ENCODE measurements at regions not wholly inside any gene's neighbourhood (a gene's known extent, or its start where the extent isn't known, plus 50 kb on each side); places are given as distances from the start of the nearest gene placed in this dataset.
"Not testable (repeated sequence)": the region's sequence is repeated elsewhere in the genome, so short reads cannot be mapped to it uniquely, and the experiment has no call there.

DNA sequence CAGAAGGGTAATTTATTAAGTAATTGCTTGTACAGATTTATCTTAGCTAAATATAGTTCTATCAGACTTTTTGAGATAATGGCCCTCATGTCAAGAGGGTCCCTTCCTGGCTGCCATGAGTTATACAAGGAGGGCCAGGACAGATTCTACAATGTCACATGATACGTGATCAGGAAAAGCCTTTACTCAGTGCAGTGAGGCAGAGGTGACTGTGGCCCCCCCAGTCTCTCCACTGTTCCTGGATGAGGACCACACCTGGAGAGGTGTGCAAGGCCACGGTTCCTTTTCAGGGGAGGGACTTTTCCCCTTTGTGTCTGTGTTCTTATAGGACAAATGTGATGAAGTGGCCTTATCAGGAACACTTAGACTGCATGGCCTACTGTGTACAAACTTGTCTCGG, 54.3 kb upstream of the LRCH1 start:
- no peak for DNase-seq

DNA sequence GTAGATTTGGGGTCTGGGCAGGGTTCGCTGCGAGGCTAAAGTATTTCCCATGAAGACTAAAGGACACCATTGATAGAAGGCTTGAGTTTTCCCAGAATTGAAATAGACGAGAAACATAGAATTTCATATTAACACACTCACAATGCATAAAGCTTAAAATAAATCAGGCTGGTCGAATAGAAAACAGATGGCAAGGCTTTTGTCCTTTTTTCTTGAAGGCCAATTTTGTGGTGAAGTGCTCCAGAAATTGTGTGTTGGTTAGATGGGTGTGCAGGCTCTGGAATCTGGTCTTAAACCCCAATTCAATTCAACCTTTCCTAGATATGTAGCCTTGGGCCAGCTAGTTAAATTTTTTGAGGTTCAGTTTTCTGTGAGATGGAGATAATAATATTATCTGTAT, 56.9 kb upstream of the LRCH1 start:
- DNase-seq = no peak

- DNase-seq = no peak
These were observed 57.3 kb upstream of the LRCH1 start for GRCh38 chr13:46495651-46496050.

DNA sequence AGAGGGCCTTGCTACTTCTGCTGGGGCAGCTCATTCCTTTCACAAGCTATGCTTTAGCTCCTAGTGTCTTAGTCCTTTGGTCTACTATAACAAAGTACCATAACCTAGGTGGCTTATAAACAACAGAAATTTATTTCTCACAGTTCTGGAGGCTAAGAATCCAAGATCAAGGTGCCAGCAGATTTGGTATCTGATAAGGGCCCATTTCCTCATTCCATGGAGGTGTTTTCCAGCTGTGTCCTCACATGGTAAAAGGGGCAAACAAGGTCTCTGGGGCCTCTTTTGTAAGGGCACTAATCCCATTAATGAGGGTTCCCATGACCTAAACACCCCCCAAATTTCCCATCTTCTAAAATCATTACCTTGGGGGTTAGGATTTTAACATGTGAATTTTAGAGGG, 57.9 kb upstream of the LRCH1 start:
- DNase-seq = no peak

- DNase-seq = peak; percentile 36
These were observed 60.0 kb upstream of the LRCH1 start for GRCh38 chr13:46492946-46493345.

GRCh38 chr13:46491641-46492040, 61.3 kb upstream of the LRCH1 start:
- DNase-seq = no peak

DNA sequence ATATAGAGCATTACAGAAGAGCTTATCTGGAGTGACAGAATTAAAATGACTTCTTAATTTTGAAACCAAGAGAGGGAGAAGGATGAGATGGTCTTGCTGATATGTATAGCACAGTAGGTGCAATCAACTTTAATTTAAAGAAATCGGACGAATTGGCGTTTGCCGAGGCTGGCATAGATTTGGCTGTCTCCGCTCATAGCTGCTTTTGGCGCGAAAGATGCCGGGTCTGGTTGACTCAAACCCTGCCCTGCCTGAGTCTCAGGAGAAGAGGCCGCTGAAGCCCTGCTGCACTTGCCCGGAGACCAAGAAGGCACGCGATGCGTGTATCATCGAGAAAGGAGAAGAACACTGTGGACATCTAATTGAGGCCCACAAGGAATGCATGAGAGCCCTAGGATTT, 62.3 kb upstream of the LRCH1 start:
- not testable (repeated sequence) for DNase-seq

DNA sequence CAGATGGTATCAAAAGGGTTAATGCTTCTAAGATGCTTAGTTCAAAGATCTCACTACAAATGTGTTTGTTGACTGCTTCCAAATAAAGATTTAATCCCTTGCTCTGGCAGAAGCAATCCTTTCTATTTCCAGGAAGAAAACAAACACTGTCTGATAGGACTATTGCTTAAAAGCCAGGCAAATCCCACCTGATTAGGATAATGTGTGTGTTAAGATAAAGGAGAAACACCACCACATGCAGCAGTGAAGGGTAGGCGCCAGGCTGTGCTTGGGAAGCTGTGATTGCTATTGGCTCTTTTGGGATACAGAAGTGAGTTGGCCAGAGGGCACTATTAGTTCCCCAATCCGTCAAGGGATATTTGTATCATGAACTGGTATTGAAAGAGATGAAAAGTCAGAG, 62.8 kb upstream of the LRCH1 start:
- no peak for DNase-seq

GRCh38 chr13:46489586-46490023, 63.4 kb upstream of the LRCH1 start:
- DNase-seq = no peak

- no peak for DNase-seq
These were observed 65.2 kb upstream of the LRCH1 start for GRCh38 chr13:46487748-46488147.

GRCh38 chr13:46486270-46486669, 66.7 kb upstream of the LRCH1 start:
- DNase-seq = no peak

DNA sequence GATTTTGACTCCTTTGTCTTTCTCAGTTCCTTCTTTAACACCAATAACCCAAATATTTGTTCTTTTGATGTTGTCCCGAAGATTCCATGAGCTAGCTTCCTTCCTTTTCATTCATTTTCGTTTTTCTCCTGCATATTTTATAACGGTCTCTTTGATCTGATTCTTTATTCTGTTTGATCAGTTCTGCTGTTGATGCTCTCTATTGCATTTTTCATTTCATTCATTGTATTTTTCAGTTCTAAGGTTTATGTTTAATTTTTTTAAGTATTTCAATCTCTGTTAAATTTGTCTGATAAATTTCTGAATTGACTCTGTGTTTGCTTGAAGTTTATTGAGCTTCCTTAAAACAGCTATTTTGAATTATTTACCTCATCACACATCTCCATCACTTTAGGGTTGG, 68.4 kb upstream of the LRCH1 start:
- no peak for DNase-seq

GRCh38 chr13:46481166-46481565, 71.8 kb upstream of the LRCH1 start:
- DNase-seq = no peak

DNA sequence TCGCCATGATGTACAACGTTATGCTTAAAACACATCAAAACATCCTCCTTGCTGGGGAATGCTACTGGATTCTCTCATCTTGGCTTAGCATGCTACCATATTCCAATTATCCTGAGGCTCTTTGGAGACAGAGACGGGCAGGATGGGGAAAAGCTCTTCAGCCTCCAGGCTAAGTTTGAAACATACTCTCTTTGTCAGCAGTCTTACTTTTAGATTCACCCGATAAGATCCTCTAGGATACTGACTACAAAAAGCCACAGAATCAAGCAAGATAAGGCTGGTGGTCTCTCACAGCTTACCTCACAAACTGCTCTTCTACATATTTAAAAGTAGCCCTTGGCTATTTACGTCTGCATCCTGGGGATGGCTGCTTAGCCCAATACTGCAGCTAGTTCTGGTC, 72.8 kb upstream of the LRCH1 start:
- DNase-seq = no peak

DNA sequence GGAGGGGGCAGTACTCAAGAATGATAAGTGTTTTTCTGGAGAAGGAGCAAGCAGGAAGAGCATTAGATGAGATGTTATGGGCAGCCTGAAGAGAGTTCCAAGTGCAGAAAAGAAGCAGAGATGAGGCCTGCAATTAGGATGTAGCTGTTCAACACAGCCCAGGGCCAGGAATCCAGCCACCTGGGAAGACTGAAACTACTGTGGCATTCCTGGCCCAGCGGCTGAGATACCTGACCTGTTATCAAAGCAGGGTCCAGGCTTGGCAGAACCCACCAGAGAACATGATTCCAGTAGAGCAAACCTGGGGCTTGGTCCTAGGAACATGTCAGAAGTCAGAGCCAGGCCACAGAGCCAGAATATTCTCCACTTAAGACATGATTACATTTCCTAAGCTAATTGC, 73.3 kb upstream of the LRCH1 start:
- DNase-seq = no peak

DNA sequence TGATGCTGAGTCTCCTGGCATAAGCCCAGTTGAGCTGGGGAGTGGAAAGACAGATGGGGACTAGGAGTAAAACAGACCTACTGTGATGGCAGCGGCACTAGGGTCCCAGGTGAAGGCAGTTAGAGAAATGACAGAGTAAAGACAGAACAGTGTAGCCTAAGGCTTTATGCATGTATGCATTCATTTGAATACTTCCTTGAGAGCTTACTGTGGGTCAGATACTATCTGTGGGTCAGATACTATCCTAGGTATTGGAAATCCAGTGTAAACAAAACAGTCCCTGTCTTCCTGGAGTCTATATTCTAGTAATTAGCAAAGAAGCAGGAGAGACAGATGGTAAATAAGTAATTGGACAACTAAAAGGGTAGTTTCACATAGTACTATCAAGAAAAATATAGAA, 73.7 kb upstream of the LRCH1 start:
- no peak for DNase-seq

DNA sequence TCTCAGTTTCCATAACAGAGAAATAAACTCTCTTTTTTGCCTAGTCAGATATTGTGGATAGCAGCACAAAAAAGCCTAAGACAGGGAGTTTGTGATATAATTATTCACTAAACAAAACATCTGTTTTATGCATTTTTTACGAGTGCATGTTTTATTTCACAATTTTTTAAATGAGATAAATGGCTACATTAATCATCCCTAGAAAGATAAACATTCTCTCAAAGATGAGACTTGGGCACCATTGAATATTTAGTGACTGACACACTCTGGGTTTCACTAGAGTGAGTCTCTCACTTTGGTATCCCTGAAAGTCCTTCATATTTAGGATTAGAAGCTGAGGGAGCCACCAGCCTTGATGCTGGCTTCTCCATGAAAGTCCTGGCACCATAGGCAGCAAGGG, 74.3 kb upstream of the LRCH1 start:
- no peak for DNase-seq

DNA sequence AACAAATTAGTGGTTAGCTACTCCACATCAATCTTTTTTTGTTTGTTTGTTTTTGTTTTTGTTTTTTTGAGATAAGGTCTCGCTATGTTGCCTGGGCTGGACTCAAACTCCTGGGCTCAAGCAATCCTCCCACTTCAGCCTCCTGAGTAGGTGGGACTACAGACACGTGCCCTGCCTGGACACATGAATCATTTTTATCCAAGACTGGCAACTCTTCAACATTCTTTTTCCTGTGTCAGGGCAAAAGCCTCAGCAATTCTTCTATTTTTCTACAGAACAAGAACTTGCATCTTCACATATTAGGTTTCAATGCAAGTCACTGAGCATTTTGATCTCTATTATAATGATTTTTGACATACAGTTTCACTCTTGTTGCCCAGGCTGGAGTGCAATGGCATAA, 76.8 kb upstream of the LRCH1 start:
- DNase-seq = no peak

DNA sequence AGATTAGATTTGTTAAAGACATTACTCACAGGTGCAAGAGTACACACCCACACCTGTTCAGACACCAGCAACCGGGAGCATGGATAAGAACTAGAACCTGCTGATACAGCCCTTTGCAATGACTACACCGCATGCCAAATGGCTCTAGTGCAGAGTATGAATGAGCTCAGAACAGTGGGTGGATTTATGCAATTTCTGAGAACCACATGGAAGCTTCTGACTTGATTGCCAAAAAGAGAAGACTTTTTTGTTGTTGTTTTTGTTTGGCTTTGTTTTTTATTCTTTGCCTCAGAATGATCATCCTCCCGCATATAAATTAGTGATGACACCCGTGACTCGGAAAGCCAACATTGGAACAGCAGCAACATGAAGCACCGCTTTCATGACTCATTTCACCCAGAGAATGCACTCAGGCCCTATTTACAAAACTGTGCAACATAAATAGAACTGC, 77.4 kb upstream of the LRCH1 start:
- peak; percentile 63 for DNase-seq

DNA sequence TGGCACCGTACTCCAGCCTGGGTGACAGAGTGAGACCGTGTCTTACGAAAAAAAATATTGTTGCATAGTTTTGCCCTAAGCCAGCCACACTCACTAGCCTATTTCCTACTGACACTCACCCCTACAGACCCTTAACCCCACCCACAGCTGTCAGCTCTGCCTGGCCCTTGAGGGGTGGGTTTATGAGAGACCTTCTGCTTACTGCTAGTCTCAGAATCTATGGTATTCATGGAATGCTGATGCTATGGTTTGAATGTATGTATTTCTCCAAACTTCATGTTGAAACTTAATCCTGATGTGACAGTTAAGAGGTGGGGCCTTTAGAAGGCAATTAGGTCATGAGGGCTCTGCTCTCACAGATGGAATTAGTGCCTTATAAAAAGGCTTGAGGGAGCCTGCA, 79.2 kb upstream of the LRCH1 start:
- DNase-seq = no peak

DNA sequence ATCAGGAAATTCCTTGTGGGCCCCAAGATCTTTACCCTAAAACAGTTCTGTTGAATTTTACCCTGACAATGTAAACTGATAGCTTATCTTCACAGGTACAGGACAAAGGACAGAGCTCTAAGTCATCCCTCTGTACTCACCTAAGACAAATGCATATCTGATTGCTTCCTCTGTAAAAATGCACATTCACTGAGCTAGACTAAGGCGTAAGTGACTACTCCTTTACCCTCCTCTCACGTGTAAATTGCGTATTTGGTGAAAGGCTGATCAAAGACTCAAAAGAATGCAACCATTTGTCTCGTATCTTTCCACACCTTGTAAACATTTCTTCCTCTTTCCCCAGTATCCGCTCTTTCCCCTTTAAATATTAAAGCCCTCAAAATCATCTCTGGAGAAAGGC, 80.6 kb upstream of the LRCH1 start:
- no peak for DNase-seq

GRCh38 chr13:46469699-46470098, 82.6 kb upstream of the RUBCNL start:
- DNase-seq = not testable (repeated sequence)

- no peak for DNase-seq
These were observed 81.8 kb upstream of the RUBCNL start for GRCh38 chr13:46468570-46469463.

DNA sequence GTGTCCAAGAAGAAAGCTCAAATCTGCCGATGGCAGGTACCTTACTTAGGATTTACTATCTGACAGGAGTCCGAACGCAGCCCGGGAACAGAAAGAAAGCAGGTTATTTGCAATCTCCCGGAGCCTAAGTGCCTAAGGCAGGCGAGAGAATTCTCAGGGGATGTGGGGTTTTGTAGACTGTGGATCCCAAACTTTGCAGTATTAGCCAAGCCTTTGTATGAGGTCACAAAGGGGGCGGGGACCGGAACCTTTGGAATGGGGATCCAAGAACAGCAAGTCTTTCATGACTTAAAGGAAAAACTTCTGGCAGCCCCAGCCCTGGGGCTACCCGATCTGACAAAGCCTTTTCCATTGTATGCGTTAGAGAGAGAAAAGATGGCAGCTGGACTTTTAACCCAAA, 80.6 kb upstream of the RUBCNL start:
- not testable (repeated sequence) for DNase-seq

DNA sequence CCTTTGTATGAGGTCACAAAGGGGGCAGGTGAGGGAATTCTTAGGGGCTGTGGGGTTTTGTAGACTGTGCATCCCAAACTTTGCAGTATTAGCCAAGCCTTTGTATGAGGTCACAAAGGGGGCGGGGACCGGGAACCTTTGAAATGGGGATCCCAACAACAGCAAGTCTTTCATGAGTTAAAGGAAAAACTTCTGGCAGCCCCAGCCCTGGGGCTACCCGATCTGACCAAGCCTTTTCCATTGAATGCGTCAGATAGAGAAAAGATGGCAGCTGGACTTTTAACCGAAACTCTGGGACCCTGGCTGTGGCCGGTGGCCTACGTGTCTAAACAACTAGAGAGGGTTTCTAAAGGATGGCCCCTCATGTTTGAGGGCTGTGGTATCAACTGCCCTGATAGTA, 79.0 kb upstream of the RUBCNL start:
- DNase-seq = not testable (repeated sequence)
